ENCODE measurements at regions not wholly inside any gene's neighbourhood (a gene's known extent, or its start where the extent isn't known, plus 50 kb on each side); places are given as distances from the start of the nearest gene placed in this dataset.

GRCh38 chr5:8138884-8139283 is 269.9 kb downstream of the MTRR start:
- ChIA-PET CTCF (no interaction called here), POLR2A (no interaction called here)
- TF ChIP-seq, protein P1, sequence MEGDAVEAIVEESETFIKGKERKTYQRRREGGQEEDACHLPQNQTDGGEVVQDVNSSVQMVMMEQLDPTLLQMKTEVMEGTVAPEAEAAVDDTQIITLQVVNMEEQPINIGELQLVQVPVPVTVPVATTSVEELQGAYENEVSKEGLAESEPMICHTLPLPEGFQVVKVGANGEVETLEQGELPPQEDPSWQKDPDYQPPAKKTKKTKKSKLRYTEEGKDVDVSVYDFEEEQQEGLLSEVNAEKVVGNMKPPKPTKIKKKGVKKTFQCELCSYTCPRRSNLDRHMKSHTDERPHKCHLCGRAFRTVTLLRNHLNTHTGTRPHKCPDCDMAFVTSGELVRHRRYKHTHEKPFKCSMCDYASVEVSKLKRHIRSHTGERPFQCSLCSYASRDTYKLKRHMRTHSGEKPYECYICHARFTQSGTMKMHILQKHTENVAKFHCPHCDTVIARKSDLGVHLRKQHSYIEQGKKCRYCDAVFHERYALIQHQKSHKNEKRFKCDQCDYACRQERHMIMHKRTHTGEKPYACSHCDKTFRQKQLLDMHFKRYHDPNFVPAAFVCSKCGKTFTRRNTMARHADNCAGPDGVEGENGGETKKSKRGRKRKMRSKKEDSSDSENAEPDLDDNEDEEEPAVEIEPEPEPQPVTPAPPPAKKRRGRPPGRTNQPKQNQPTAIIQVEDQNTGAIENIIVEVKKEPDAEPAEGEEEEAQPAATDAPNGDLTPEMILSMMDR (IDR thresholded peaks at IDR 0.05; ENCODE audit: low read depth, low read length) = no peak

GRCh38 chr5:8150791-8151190 is 281.8 kb downstream of the MTRR start:
- Histone ChIP-seq H3K4me3 (ENCODE audit: low read depth, low read length) (no peak overlapping the region), H3K9me3 (ENCODE audit: control insufficient read depth, insufficient read depth, low read length) (no peaks in the 10 kb centered on the region), H3K27ac (ENCODE audit: low read depth, low read length) (no peak overlapping the region), H3K27me3 (ENCODE audit: control insufficient read depth, insufficient read depth, low read length) (no peaks in the 10 kb centered on the region)
- ChIA-PET CTCF (no interaction called here), POLR2A (no interaction called here)
- TF ChIP-seq, protein P1 (IDR thresholded peaks at IDR 0.05; ENCODE audit: low read depth, low read length) = no peak
- no peak for DNase-seq (ENCODE audit: low read depth, low spot score)

More at GRCh38 chr5:8138884-8139283, 269.9 kb downstream of the MTRR start:
- Histone ChIP-seq H3K4me3 (ENCODE audit: low read depth, low read length) (no peak overlapping the region), H3K27ac (ENCODE audit: low read depth, low read length) (no peak overlapping the region), H3K27me3 (ENCODE audit: control insufficient read depth, insufficient read depth, low read length) (no peaks in the 10 kb centered on the region), H3K9me3 (ENCODE audit: control insufficient read depth, insufficient read depth, low read length) (no peaks in the 10 kb centered on the region)
- no peak for DNase-seq (ENCODE audit: low read depth, low spot score)

DNA sequence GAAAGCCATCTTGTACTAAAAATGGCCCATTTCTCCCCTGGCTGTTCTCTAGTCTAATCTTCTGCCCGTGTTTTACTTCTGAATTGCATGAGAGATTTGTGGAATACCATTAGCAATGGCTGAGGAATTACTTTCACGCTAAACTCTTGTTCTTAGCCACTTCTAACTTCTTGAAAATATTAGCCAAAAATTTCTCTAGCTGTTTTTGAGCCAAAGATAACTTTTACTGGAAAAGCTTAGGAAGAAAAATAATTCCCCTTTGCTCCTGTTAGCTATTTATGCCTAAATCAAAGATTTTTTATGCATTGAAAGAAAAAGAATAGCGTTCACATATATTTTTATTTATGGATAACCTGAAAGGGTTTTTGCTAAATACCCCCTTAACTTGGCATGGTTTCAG is 287.8 kb downstream of the MTRR start:
- no peaks in the 10 kb centered on the region for H3K9me3 ChIP-seq (ENCODE audit: control insufficient read depth, insufficient read depth, low read length)
- TF ChIP-seq, protein P1 (IDR thresholded peaks at IDR 0.05; ENCODE audit: low read depth, low read length) = no peak
- H3K27me3 ChIP-seq (ENCODE audit: control insufficient read depth, insufficient read depth, low read length) = no peaks in the 10 kb centered on the region
- ChIA-PET CTCF (no interaction called here), POLR2A (no interaction called here)
- no peak overlapping the region for H3K4me3 ChIP-seq (ENCODE audit: low read depth, low read length)
- no peak for DNase-seq (ENCODE audit: low read depth, low spot score)
- H3K27ac ChIP-seq (ENCODE audit: low read depth, low read length) = no peak overlapping the region

- TF ChIP-seq, protein P1 (IDR thresholded peaks at IDR 0.05; ENCODE audit: low read depth, low read length) = no peak
- CTCF ChIA-PET = no interaction called here
- no peaks in the 10 kb centered on the region for H3K9me3 ChIP-seq (ENCODE audit: control insufficient read depth, insufficient read depth, low read length)
- no peak overlapping the region for H3K4me3 ChIP-seq (ENCODE audit: low read depth, low read length)
- no peak overlapping the region for H3K27ac ChIP-seq (ENCODE audit: low read depth, low read length)
- no peaks in the 10 kb centered on the region for H3K27me3 ChIP-seq (ENCODE audit: control insufficient read depth, insufficient read depth, low read length)
- POLR2A ChIA-PET = no interaction called here
- DNase-seq (ENCODE audit: low read depth, low spot score) = no peak
These were observed 288.4 kb downstream of the MTRR start for GRCh38 chr5:8157320-8157822.

DNA sequence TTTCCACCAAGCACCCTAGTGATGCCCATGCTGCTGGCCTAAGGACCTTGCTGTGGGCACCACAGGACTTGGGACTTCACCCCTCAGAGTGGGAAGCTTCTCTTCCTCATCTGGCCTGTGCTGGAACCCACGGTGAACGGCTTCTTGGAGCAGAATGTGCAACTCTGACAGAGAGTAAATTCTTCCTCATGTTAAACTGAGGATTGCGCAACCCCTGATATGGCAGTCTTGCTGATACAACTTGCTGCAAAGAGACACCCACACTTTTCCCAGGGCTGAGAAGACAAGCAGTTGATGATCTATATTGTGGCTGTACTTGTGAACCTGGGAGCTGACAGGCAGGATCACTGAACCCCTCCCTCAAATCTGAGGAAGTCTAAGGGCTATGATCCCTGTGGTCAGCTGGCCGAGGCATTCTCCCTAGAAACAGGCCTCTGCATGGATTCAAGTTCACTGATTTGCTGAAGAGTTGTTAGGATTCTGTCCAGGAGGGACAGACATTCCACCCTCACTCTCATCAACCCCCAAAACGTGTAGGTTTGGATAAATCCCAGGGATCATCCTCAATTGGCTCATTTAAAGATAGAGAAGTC is 307.2 kb downstream of the MTRR start:
- DNase-seq (ENCODE audit: low read depth, low spot score) = no peak
- Histone ChIP-seq H3K27me3 (ENCODE audit: control insufficient read depth, insufficient read depth, low read length) (no peaks in the 10 kb centered on the region), H3K4me3 (ENCODE audit: low read depth, low read length) (no peak overlapping the region), H3K27ac (ENCODE audit: low read depth, low read length) (no peak overlapping the region), H3K9me3 (ENCODE audit: control insufficient read depth, insufficient read depth, low read length) (no peaks in the 10 kb centered on the region)
- TF ChIP-seq, protein P1 (IDR thresholded peaks at IDR 0.05; ENCODE audit: low read depth, low read length) = no peak
- ChIA-PET CTCF (no interaction called here), POLR2A (no interaction called here)

All from AG04450 (cell line).